ENCODE measurements at regions not wholly inside any gene's neighbourhood (a gene's known extent, or its start where the extent isn't known, plus 50 kb on each side); places are given as distances from the start of the nearest gene placed in this dataset.

DNA sequence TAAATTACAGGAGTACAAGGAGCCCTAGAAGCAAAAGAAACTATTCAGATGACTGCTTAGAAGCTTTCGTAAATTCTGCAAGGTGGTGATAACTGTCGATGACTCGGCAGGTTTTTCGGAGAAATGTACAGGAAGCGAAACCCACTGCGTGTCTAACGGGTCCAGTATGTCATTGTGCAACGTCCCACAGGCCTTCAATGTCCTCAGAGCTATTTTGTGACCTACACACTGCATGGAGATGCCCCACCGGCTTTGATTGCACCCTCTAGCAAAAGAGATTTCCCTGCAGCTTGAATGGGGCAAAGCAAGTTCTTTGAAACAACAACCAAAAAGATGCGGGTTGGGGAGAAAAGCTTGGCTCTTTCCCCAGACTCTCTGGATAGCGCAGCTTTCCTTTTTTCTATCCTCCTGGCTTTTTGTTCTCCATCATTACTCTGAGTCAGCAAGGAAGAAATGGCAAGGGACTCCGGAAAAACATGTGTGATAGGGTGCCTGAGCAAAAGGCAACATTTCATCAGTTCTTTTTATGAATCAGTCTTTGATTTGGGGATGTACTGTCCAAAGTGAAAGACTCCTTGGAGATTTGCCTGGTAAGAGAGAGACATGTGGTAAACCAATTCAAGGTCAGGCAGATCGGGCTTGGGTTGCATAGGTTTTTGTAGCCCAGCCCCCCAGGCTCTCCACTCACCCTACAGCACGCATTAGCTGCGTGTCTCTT, 112.0 kb upstream of the TBL1X start:
- no peaks in the 10 kb centered on the region for H3K27me3 Mint-ChIP-seq (ENCODE audit: low read depth)
- no peak overlapping the region for H3K4me3 Mint-ChIP-seq
- intact Hi-C loops (cut with micrococcal nuclease) = loop anchor here (1.0 to 5.0 kb wide), 3 partner anchors 12 to 531 kb away; no protein-coding TSS in a partner anchor
- H3K9me3 Mint-ChIP-seq = peaks cover 2% of the 10 kb centered on the region
- peaks cover 29% of the 10 kb centered on the region for H3K4me1 Mint-ChIP-seq (ENCODE audit: low read depth)
- H3K27ac Mint-ChIP-seq = peak overlapping the region; percentile 4
- CTCF ChIA-PET = interaction anchor here (0.6 kb wide), 1 partner anchor 260 kb away, joined by 4 read pairs; no protein-coding TSS in a partner anchor
- H3K36me3 Mint-ChIP-seq (ENCODE audit: low read depth) = no peaks in the 10 kb centered on the region
- peak; percentile 58 for DNase-seq

DNA sequence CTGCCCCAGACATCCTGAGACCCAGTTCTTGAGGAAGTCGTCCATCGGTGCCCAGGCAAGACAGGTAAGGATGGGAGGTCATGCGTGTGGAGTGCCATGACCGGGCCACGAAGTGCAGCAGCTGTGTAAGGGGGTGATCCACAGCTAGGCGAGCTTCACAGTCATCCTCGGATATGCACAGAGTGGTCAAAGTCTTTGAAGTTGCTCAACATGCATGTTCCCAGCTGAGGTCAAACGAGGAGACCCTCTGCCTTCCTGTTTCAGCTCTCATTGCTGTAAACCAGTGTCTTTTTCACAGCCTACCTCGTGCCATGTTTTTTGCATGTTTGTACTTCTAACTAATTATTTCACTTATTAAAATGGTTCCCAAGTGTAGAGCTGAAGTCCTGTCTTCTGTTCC, 109.9 kb upstream of the TBL1X start:
- H3K27ac Mint-ChIP-seq = no peak overlapping the region
- peaks cover 29% of the 10 kb centered on the region for H3K4me1 Mint-ChIP-seq (ENCODE audit: low read depth)
- H3K4me3 Mint-ChIP-seq = no peak overlapping the region
- DNase-seq = no peak
- intact Hi-C loops (cut with micrococcal nuclease) = loop anchor here (5.0 kb wide), 1 partner anchor 533 kb away; no protein-coding TSS in a partner anchor
- no peaks in the 10 kb centered on the region for H3K36me3 Mint-ChIP-seq (ENCODE audit: low read depth)
- peaks cover 2% of the 10 kb centered on the region for H3K9me3 Mint-ChIP-seq
- H3K27me3 Mint-ChIP-seq (ENCODE audit: low read depth) = no peaks in the 10 kb centered on the region
- CTCF ChIA-PET = no interaction called here

DNA sequence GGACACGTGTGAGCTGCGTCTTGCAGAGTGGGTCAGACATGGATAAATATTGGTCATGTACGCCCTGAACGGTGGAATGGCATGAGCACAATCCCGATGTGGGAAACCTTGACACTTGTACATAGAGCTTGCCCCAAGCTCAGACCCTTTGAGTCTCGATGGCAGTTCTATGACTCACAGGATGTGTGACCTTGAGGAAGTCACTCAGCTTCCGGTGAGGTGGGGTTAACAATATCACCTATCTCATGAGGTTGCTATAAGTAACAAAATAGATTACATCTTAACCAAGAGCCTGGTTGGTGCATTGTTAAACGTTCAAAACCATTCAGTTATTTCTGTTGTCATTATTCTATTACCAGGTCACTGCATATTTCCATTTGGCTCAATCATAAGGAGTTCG, 109.1 kb upstream of the TBL1X start:
- CTCF ChIA-PET = no interaction called here
- H3K4me3 Mint-ChIP-seq = no peak overlapping the region

DNA sequence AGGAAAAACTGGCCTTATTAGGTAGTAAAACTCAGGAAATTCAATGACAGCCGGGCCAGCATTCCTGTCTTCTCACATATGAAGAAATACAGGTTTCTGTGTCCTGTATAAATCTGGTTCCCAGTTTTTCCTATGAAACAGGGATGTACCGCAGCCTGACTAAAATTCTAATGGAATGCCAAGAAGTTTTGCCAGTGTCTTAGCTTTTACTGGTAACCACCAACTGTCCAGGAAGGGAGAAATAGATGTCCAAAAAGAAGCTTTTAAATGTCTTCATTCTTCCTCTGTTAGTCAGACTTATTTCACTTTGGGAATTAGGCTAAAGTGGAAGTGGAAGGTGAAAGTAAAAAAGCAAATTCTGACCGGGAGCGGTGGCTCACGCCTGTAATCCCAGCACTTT, 108.0 kb upstream of the TBL1X start:
- Mint-ChIP-seq H3K27me3 (ENCODE audit: low read depth) (no peaks in the 10 kb centered on the region), H3K4me3 (no peak overlapping the region), H3K36me3 (ENCODE audit: low read depth) (no peaks in the 10 kb centered on the region), H3K4me1 (ENCODE audit: low read depth) (peaks cover 20% of the 10 kb centered on the region), H3K27ac (no peak overlapping the region), H3K9me3 (peaks cover 2% of the 10 kb centered on the region)
- DNase-seq = no peak
- CTCF ChIA-PET = no interaction called here
- intact Hi-C loops (cut with micrococcal nuclease) = no loop called here

More for the DNA sequence above, 109.1 kb upstream of the TBL1X start:
- intact Hi-C loops (cut with micrococcal nuclease) = no loop called here
- no peak for DNase-seq
- no peaks in the 10 kb centered on the region for H3K27me3 Mint-ChIP-seq (ENCODE audit: low read depth)
- peaks cover 2% of the 10 kb centered on the region for H3K9me3 Mint-ChIP-seq
- H3K36me3 Mint-ChIP-seq (ENCODE audit: low read depth) = no peaks in the 10 kb centered on the region
- no peak overlapping the region for H3K27ac Mint-ChIP-seq
- peaks cover 29% of the 10 kb centered on the region for H3K4me1 Mint-ChIP-seq (ENCODE audit: low read depth)

DNA sequence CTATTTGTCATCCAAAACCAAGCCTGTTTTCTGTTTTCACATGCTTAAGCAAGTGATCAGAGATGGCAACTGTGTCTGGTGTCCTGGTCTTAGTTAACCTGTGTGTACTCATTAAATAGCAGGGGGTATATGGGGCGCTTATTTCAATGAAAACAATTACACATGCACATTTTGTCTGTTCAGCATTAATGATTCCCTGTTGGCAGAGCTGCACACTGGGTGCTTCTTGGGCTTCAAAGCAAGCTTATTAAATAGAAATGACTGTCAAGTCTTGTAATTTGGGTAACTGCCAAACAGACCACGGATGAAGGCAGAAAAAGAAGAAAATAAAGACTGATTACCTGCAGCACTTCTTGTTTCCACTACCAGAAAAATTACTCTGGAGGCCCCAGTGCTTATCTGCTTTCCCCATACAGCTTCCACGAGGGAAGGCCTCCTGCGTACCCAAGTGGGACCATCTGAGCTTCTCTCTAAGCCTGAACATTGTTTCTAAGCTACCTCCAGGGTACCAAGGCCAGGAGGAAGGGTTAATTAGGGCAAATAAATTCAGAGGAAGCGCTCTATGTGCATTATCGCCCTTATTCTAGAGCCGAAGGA, 107.2 kb upstream of the TBL1X start:
- Mint-ChIP-seq H3K27me3 (ENCODE audit: low read depth) (no peaks in the 10 kb centered on the region), H3K36me3 (ENCODE audit: low read depth) (no peaks in the 10 kb centered on the region), H3K9me3 (peaks cover 2% of the 10 kb centered on the region), H3K4me3 (no peak overlapping the region), H3K4me1 (ENCODE audit: low read depth) (peaks cover 13% of the 10 kb centered on the region), H3K27ac (no peak overlapping the region)
- CTCF ChIA-PET = no interaction called here
- no peak for DNase-seq
- intact Hi-C loops (cut with micrococcal nuclease) = no loop called here

DNA sequence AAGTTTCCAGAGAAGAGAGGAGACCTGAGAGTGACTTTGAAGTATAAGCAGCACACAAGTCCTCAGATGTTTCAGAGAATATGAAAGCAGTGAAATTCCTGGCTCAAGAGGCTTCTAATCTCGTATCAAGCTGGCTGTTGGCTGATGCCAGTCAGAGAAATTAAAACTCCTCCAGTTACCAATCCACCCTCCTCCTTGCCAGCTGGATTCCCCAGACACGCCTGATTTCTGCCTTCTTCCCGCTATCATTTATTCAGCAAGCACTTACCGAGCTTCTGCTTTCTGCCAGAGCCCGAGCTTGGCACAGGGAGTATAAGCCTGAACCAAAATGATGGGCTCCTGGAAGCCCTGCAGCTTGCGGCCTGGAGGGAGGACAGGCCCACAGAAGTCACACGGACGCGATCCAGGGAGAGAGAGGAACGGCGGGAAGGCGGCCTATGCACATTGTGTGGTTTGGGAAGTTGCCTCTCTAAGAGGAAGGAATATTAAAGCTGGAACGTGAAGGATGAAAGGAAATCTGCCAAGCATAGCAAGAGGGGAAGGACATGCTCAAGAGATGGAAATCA, 102.4 kb upstream of the TBL1X start:
- H3K9me3 Mint-ChIP-seq = no peaks in the 10 kb centered on the region
- CTCF ChIA-PET = no interaction called here

DNA sequence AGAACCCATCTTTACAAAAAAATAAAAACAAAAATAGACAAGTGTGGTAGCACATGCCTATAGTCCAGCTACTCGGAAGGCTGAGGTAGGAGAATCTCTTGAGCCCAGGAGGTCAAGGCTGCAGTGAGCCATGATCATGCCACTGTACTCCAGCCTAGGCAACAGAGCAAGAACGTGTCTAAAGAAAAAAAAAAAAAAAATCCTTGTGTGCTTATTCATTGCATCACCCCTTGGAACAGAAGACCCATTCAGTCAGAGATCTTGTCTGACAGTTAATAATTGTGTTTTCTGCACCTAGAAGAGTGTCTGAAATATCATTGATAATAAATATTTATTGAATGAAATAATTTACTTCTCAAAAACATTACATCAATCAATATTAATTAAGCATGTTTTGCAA, 97.4 kb upstream of the TBL1X start:
- Mint-ChIP-seq H3K36me3 (ENCODE audit: low read depth) (no peaks in the 10 kb centered on the region), H3K4me3 (no peak overlapping the region), H3K4me1 (ENCODE audit: low read depth) (peaks cover 14% of the 10 kb centered on the region), H3K27ac (no peak overlapping the region), H3K9me3 (no peaks in the 10 kb centered on the region), H3K27me3 (ENCODE audit: low read depth) (no peaks in the 10 kb centered on the region)
- no peak for DNase-seq
- intact Hi-C loops (cut with micrococcal nuclease) = no loop called here
- CTCF ChIA-PET = no interaction called here

More for the DNA sequence above, 102.4 kb upstream of the TBL1X start:
- DNase-seq = no peak
- Mint-ChIP-seq H3K4me1 (ENCODE audit: low read depth) (no peaks in the 10 kb centered on the region), H3K27me3 (ENCODE audit: low read depth) (no peaks in the 10 kb centered on the region), H3K36me3 (ENCODE audit: low read depth) (no peaks in the 10 kb centered on the region), H3K27ac (no peak overlapping the region), H3K4me3 (no peak overlapping the region)
- intact Hi-C loops (cut with micrococcal nuclease) = no loop called here

DNA sequence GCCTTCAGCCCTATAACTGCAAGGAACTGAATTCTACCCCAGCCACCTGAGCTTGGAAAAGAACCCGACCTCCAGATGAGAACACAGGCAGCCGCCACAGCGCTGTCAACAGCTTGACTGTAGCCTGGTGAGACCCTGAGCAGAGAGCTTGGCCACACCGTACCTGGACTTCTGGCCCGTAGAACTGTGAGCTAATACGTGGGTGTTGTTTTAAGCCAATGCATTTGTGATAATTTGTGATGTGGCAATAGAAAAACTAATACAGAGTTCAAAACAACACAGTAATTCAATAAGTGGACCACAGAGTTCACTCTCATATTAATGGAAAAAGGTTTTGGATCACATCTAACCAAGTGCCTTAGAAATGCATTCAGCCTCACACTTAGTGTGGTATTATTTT, 96.6 kb upstream of the TBL1X start:
- Mint-ChIP-seq H3K4me1 (ENCODE audit: low read depth) (peaks cover 14% of the 10 kb centered on the region), H3K9me3 (no peaks in the 10 kb centered on the region), H3K27ac (no peak overlapping the region), H3K4me3 (no peak overlapping the region), H3K27me3 (ENCODE audit: low read depth) (no peaks in the 10 kb centered on the region), H3K36me3 (ENCODE audit: low read depth) (no peaks in the 10 kb centered on the region)
- CTCF ChIA-PET = no interaction called here
- intact Hi-C loops (cut with micrococcal nuclease) = no loop called here
- no peak for DNase-seq

DNA sequence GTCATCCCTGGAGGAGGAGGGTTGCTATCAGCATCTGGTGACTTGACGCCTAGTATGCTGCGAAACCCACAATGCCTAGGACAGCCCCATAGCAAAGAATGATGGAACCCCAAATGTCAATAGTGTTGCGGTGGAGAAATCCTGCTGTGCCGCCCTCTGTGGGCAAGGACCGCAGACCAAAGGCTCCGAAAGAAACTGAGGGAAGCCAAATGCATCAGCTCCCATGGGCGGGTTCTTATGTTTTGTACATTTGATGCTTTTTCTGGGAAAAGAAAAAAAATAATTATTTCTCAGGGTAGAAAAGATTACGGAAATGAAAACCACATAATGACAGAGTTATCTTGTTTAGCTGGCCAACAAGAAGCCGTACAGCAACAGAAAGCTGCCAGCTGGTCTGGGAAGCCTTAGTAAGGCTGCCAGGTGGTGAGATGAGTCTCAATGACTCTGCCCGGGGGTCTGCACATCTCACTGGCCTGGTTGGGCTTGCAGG, 95.0 kb upstream of the TBL1X start:
- H3K9me3 Mint-ChIP-seq = no peaks in the 10 kb centered on the region
- CTCF ChIA-PET = no interaction called here
- no peaks in the 10 kb centered on the region for H3K36me3 Mint-ChIP-seq (ENCODE audit: low read depth)
- H3K27ac Mint-ChIP-seq = no peak overlapping the region
- peak; percentile 6 for DNase-seq
- H3K4me3 Mint-ChIP-seq = no peak overlapping the region
- peaks cover 14% of the 10 kb centered on the region for H3K4me1 Mint-ChIP-seq (ENCODE audit: low read depth)
- intact Hi-C loops (cut with micrococcal nuclease) = loop anchor here (1.0 kb wide), 1 partner anchor 29 kb away; no protein-coding TSS in a partner anchor
- H3K27me3 Mint-ChIP-seq (ENCODE audit: low read depth) = no peaks in the 10 kb centered on the region

DNA sequence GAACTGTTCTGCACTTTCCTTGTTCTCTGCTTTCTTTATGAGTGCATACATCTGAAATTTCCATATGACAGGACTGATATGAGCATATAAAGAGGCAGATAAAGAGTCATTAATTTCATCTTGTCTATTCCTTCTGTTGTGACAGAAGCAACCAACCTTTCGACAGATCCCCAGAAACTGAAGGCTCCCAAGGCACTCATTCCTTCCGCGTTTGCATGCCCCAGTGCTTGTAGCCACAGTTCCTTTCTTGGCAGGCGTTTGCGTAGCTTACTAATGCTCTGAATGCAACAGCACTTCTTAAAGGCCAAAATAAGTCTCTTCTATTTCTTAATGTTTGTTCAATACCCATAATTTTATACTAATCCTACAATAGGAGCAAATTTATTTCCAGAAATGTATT, 94.0 kb upstream of the TBL1X start:
- CTCF ChIA-PET = no interaction called here
- intact Hi-C loops (cut with micrococcal nuclease) = loop anchor here (1.0 kb wide), 1 partner anchor 30 kb away; no protein-coding TSS in a partner anchor
- no peaks in the 10 kb centered on the region for H3K9me3 Mint-ChIP-seq
- H3K36me3 Mint-ChIP-seq (ENCODE audit: low read depth) = no peaks in the 10 kb centered on the region
- H3K4me3 Mint-ChIP-seq = no peak overlapping the region
- no peak overlapping the region for H3K27ac Mint-ChIP-seq
- no peaks in the 10 kb centered on the region for H3K27me3 Mint-ChIP-seq (ENCODE audit: low read depth)
- DNase-seq = no peak
- H3K4me1 Mint-ChIP-seq (ENCODE audit: low read depth) = peaks cover 14% of the 10 kb centered on the region

DNA sequence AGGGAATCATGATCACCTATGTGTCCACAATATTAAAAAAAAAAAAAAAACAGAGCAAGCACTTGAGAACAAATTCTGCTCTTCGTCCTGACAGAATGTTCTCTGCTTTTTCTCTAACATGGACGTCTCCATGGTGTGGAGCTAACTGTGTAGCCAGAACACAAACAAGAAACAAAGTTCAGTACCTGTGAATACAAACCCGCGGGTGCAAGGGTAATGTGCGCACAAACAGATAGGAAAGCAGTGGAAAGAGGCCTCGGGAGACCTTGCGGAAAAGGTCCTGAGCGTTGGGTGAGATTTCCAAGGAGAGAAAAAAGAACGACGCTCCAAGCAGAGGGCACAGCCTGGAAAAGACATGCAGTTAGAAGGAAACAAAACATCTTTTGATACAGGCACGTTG, 92.0 kb upstream of the TBL1X start:
- Mint-ChIP-seq H3K4me3 (no peak overlapping the region), H3K27me3 (ENCODE audit: low read depth) (no peaks in the 10 kb centered on the region), H3K36me3 (ENCODE audit: low read depth) (no peaks in the 10 kb centered on the region), H3K4me1 (ENCODE audit: low read depth) (peaks cover 14% of the 10 kb centered on the region), H3K27ac (no peak overlapping the region), H3K9me3 (peaks cover 2% of the 10 kb centered on the region)
- DNase-seq = no peak
- CTCF ChIA-PET = no interaction called here
- intact Hi-C loops (cut with micrococcal nuclease) = no loop called here

DNA sequence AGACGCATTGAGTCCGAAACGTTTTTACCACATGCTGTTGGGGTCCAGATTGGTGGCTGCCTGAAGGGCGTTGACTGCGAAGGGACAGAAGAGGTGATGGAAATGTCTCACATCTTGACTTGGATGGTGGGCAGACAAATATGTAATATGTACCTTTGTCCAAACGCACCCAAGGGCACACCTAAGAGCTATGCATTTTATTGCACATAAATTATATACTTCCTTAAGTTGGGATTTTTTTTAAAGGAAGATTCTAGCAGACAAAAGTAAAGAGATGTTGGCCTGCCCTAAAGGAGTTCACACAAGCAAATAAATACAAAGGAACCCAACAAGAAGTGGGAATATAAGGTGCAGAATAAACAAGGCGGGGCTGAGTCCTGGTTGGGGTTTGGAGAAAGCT, 91.1 kb upstream of the TBL1X start:
- CTCF ChIA-PET = no interaction called here
- H3K36me3 Mint-ChIP-seq (ENCODE audit: low read depth) = no peaks in the 10 kb centered on the region
- no peak for DNase-seq
- peaks cover 14% of the 10 kb centered on the region for H3K4me1 Mint-ChIP-seq (ENCODE audit: low read depth)
- H3K9me3 Mint-ChIP-seq = peaks cover 2% of the 10 kb centered on the region
- no peaks in the 10 kb centered on the region for H3K27me3 Mint-ChIP-seq (ENCODE audit: low read depth)
- intact Hi-C loops (cut with micrococcal nuclease) = no loop called here
- H3K27ac Mint-ChIP-seq = no peak overlapping the region
- H3K4me3 Mint-ChIP-seq = no peak overlapping the region

DNA sequence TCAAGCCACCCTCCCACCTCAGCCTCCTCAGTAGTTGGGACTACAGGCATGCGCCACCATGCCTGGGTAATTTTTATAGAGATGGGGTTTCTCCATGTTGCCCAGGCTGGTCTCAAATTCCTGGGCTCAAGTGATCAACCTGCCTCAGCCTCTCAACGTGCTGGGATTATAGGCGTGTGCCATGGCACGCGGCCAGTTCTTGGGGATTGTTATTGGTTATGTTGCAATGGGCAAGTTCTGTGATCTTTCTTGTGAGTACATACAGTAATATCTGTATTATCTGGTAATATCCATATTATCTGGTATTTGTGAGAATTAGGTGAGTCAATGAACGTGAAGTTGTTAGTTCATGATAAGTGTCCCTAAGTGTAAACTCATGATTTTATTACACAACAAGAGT, 90.3 kb upstream of the TBL1X start:
- intact Hi-C loops (cut with micrococcal nuclease) = no loop called here
- CTCF ChIA-PET = no interaction called here
- no peak overlapping the region for H3K4me3 Mint-ChIP-seq
- H3K4me1 Mint-ChIP-seq (ENCODE audit: low read depth) = peaks cover 14% of the 10 kb centered on the region
- no peaks in the 10 kb centered on the region for H3K36me3 Mint-ChIP-seq (ENCODE audit: low read depth)
- H3K9me3 Mint-ChIP-seq = peaks cover 2% of the 10 kb centered on the region
- no peak overlapping the region for H3K27ac Mint-ChIP-seq
- H3K27me3 Mint-ChIP-seq (ENCODE audit: low read depth) = no peaks in the 10 kb centered on the region
- no peak for DNase-seq

Data from activated naive CD4-positive, alpha-beta T cell treated with anti-CD3 and anti-CD28 coated beads for 36 hours (primary cell).